ENCODE measurements at regions not wholly inside any gene's neighbourhood (a gene's known extent, or its start where the extent isn't known, plus 50 kb on each side); places are given as distances from the start of the nearest gene placed in this dataset.

DNA sequence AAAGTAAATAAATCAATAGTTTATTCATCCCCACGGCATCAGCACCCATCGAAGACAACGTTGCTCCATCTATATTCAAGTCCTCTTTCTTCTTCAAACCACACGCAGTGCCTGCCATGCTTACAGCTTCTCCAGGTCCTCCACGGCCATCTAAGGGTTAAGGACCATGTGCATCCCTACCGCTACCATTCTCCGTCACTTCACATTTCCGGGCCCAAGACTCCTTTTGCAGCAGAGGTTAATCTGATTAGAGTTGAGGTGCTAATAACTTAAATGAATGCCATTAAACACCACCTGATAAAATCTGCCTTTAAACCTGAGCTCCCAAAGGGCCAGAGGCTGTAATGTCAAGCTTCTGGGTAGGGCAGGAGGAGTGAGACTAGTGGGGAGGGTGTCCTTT, 79.7 kb upstream of the CCND2 start:
- TF ChIP-seq, protein P1, sequence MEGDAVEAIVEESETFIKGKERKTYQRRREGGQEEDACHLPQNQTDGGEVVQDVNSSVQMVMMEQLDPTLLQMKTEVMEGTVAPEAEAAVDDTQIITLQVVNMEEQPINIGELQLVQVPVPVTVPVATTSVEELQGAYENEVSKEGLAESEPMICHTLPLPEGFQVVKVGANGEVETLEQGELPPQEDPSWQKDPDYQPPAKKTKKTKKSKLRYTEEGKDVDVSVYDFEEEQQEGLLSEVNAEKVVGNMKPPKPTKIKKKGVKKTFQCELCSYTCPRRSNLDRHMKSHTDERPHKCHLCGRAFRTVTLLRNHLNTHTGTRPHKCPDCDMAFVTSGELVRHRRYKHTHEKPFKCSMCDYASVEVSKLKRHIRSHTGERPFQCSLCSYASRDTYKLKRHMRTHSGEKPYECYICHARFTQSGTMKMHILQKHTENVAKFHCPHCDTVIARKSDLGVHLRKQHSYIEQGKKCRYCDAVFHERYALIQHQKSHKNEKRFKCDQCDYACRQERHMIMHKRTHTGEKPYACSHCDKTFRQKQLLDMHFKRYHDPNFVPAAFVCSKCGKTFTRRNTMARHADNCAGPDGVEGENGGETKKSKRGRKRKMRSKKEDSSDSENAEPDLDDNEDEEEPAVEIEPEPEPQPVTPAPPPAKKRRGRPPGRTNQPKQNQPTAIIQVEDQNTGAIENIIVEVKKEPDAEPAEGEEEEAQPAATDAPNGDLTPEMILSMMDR (conservative IDR thresholded peaks at IDR 0.05; ENCODE audit: low read length) = no peak
- no peak for TF ChIP-seq EZH2phosphoT487 (IDR thresholded peaks at IDR 0.05; ENCODE audit: borderline replicate concordance, low read depth, low read length)
